ENCODE measurements at regions not wholly inside any gene's neighbourhood (a gene's known extent, or its start where the extent isn't known, plus 50 kb on each side); places are given as distances from the start of the nearest gene placed in this dataset.

- Histone ChIP-seq H3K27ac (no peak overlapping the region), H3K36me3 (no peaks in the 10 kb centered on the region), H3K27me3 (no peaks in the 10 kb centered on the region), H3K4me3 (no peak overlapping the region), H3K4me1 (no peaks in the 10 kb centered on the region), H3K9me3 (no peaks in the 10 kb centered on the region)
- no peak for DNase-seq
- intact Hi-C loops (cut with DNase I), result no loop called here
- WGBS, 2 donors, result 77 to 81% methylated on average over 2 to 4 of the region's 4 CpGs
- no peak for TF ChIP-seq POLR2A (IDR thresholded peaks at IDR 0.05)
- TF ChIP-seq, protein P1, sequence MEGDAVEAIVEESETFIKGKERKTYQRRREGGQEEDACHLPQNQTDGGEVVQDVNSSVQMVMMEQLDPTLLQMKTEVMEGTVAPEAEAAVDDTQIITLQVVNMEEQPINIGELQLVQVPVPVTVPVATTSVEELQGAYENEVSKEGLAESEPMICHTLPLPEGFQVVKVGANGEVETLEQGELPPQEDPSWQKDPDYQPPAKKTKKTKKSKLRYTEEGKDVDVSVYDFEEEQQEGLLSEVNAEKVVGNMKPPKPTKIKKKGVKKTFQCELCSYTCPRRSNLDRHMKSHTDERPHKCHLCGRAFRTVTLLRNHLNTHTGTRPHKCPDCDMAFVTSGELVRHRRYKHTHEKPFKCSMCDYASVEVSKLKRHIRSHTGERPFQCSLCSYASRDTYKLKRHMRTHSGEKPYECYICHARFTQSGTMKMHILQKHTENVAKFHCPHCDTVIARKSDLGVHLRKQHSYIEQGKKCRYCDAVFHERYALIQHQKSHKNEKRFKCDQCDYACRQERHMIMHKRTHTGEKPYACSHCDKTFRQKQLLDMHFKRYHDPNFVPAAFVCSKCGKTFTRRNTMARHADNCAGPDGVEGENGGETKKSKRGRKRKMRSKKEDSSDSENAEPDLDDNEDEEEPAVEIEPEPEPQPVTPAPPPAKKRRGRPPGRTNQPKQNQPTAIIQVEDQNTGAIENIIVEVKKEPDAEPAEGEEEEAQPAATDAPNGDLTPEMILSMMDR (IDR thresholded peaks at IDR 0.05), result no peak
Observed at GRCh38 chr18:1968801-1969498, 602.4 kb downstream of the METTL4 start.

DNA sequence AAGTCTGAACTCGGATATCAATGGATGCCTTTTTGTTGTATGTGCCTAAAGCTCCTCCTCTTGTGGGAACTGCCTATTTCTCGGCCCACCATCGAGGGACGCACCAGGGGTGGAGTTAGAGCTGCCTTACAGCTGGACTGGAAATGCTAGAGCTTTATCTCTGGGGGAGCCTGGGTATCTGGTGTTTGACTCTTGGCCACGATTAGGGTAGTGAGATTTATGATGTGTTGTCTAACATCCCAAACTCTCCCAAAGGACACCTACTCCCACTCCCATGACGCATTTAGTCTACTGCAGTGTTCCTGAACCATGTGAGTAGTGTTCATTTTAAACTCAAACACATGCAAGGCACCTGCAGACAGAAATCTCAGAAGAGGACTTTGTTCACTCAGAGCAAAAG lies 594.8 kb downstream of the METTL4 start:
- DNase-seq, result no peak
- Histone ChIP-seq H3K27ac (no peak overlapping the region), H3K36me3 (no peaks in the 10 kb centered on the region), H3K27me3 (no peaks in the 10 kb centered on the region), H3K4me1 (no peaks in the 10 kb centered on the region), H3K4me3 (no peak overlapping the region), H3K9me3 (no peaks in the 10 kb centered on the region)
- intact Hi-C loops (cut with DNase I), result no loop called here
- no peak for TF ChIP-seq POLR2A (IDR thresholded peaks at IDR 0.05)
- TF ChIP-seq, protein P1 (IDR thresholded peaks at IDR 0.05), result no peak
- 34 to 55% methylated on average over 6 of the region's 6 CpGs for WGBS, 2 donors

GRCh38 chr18:1982056-1982455 lies 589.2 kb downstream of the METTL4 start:
- WGBS, 2 donors, result 56 to 57% methylated on average over 2 of the region's 2 CpGs

DNA sequence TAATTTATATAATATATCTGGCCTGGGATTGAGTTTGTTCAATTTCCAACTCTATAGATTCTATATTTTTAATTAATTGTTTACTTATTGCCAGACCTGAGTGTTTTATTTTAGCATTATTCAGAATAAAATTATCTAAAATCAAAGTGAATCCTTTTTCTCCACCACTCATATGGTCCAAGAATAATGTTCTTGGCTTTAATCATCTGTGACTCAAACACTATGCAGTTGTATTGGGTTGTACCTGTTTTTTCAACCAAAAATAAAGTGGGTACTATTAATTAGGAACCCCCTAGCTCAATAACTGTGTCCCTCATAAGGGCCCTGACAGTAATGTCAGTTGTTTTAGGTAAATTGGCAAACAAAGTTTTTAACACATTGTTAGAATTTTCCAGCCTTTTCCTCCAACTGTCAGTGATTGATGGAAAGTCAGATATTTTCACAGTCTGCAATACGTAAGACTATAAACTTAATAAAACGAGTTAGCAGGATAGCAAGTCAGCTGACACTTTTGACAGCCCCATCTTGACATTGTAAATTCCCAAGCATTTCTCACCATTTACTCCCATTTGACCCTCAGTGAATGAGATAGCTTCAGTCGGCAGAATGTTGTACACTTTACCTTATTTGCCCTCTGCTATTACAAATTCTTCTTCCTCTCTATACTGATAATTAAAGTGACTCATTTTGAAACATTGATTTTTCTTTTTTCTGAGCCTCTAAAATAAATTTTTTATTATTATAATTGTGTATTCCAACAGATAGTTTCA lies 587.4 kb downstream of the METTL4 start:
- Histone ChIP-seq H3K9me3 (no peaks in the 10 kb centered on the region), H3K4me1 (no peaks in the 10 kb centered on the region), H3K27me3 (no peaks in the 10 kb centered on the region), H3K36me3 (no peaks in the 10 kb centered on the region), H3K27ac (no peak overlapping the region), H3K4me3 (no peak overlapping the region)
- TF ChIP-seq POLR2A (IDR thresholded peaks at IDR 0.05), result no peak
- TF ChIP-seq, protein P1 (IDR thresholded peaks at IDR 0.05), result no peak
- WGBS, 2 donors, result 47 to 48% methylated on average over 3 of the region's 3 CpGs
- no peak for DNase-seq
- intact Hi-C loops (cut with DNase I), result no loop called here

More at GRCh38 chr18:1982056-1982455, 589.2 kb downstream of the METTL4 start:
- TF ChIP-seq, protein P1 (IDR thresholded peaks at IDR 0.05), result no peak
- no peak for TF ChIP-seq POLR2A (IDR thresholded peaks at IDR 0.05)
- H3K4me3 ChIP-seq, result no peak overlapping the region
- no peak overlapping the region for H3K27ac ChIP-seq
- no peaks in the 10 kb centered on the region for H3K27me3 ChIP-seq
- H3K4me1 ChIP-seq, result no peaks in the 10 kb centered on the region
- H3K9me3 ChIP-seq, result no peaks in the 10 kb centered on the region
- no peaks in the 10 kb centered on the region for H3K36me3 ChIP-seq
- intact Hi-C loops (cut with DNase I), result no loop called here
- no peak for DNase-seq

GRCh38 chr18:1993866-1994265 lies 577.4 kb downstream of the METTL4 start:
- Histone ChIP-seq H3K27me3 (no peaks in the 10 kb centered on the region), H3K4me1 (no peaks in the 10 kb centered on the region), H3K27ac (no peak overlapping the region), H3K9me3 (no peaks in the 10 kb centered on the region), H3K4me3 (no peak overlapping the region), H3K36me3 (no peaks in the 10 kb centered on the region)
- intact Hi-C loops (cut with DNase I), result no loop called here
- no peak for DNase-seq
- TF ChIP-seq, protein P1 (IDR thresholded peaks at IDR 0.05), result no peak
- TF ChIP-seq POLR2A (IDR thresholded peaks at IDR 0.05), result no peak
- 93 to 95% methylated on average over 3 of the region's 3 CpGs for WGBS, 2 donors

All from esophagus squamous epithelium (tissue), 5 donors.